ENCODE measurements at regions not wholly inside any gene's neighbourhood (a gene's known extent, or its start where the extent isn't known, plus 50 kb on each side); places are given as distances from the start of the nearest gene placed in this dataset.

- ChIA-PET CTCF (ENCODE audit: unreplicated experiment) (no interaction called here), POLR2A (interaction anchor here (0.6 kb wide), 1 partner anchor 161 kb away, joined by 4 read pairs; no protein-coding TSS in a partner anchor)
- no peaks in the 10 kb centered on the region for H3K9me3 ChIP-seq (ENCODE audit: low read length)
- H3K79me2 ChIP-seq (ENCODE audit: insufficient read depth, low read depth, low read length) = no peaks in the 10 kb centered on the region
- H3K9me2 ChIP-seq (ENCODE audit: insufficient read depth, low read length) = no peaks in the 10 kb centered on the region
- TF ChIP-seq, protein P1, sequence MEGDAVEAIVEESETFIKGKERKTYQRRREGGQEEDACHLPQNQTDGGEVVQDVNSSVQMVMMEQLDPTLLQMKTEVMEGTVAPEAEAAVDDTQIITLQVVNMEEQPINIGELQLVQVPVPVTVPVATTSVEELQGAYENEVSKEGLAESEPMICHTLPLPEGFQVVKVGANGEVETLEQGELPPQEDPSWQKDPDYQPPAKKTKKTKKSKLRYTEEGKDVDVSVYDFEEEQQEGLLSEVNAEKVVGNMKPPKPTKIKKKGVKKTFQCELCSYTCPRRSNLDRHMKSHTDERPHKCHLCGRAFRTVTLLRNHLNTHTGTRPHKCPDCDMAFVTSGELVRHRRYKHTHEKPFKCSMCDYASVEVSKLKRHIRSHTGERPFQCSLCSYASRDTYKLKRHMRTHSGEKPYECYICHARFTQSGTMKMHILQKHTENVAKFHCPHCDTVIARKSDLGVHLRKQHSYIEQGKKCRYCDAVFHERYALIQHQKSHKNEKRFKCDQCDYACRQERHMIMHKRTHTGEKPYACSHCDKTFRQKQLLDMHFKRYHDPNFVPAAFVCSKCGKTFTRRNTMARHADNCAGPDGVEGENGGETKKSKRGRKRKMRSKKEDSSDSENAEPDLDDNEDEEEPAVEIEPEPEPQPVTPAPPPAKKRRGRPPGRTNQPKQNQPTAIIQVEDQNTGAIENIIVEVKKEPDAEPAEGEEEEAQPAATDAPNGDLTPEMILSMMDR (conservative IDR thresholded peaks at IDR 0.05; ENCODE audit: low read length) = peak; percentile 35
- no peak for TF ChIP-seq EZH2phosphoT487 (IDR thresholded peaks at IDR 0.05; ENCODE audit: borderline replicate concordance, low read depth, low read length)
- no peaks in the 10 kb centered on the region for H3K4me1 ChIP-seq (ENCODE audit: insufficient read depth, low read length, poor library complexity, severe bottlenecking)
- H3K36me3 ChIP-seq (ENCODE audit: insufficient read depth, low read length) = no peaks in the 10 kb centered on the region
- no peaks in the 10 kb centered on the region for H4K20me1 ChIP-seq (ENCODE audit: insufficient read depth, low read length)
- no peak overlapping the region for H3K4me2 ChIP-seq (ENCODE audit: low read length)
- H2AFZ ChIP-seq (ENCODE audit: low read length) = no peak overlapping the region
- no peak for DNase-seq (ENCODE audit: low spot score)
- BruUV-seq (replicated peaks) = no TSS peak
- no peak overlapping the region for H3K4me3 ChIP-seq (ENCODE audit: low read depth, low read length, poor library complexity, severe bottlenecking)
- H3K27ac ChIP-seq (ENCODE audit: low read depth, low read length, poor library complexity, severe bottlenecking) = no peak overlapping the region
- intact Hi-C loops (cut with micrococcal nuclease; ENCODE audit: unreplicated experiment) = no loop called here
Observed at GRCh38 chr10:130422366-130423324, 286.5 kb downstream of the GLRX3 start.

- Histone ChIP-seq H3K79me2 (ENCODE audit: insufficient read depth, low read depth, low read length) (no peaks in the 10 kb centered on the region), H3K9me2 (ENCODE audit: insufficient read depth, low read length) (no peaks in the 10 kb centered on the region), H3K4me1 (ENCODE audit: insufficient read depth, low read length, poor library complexity, severe bottlenecking) (no peaks in the 10 kb centered on the region), H3K27ac (ENCODE audit: low read depth, low read length, poor library complexity, severe bottlenecking) (no peak overlapping the region), H3K4me3 (ENCODE audit: low read depth, low read length, poor library complexity, severe bottlenecking) (no peak overlapping the region), H3K9me3 (ENCODE audit: low read length) (no peaks in the 10 kb centered on the region), H4K20me1 (ENCODE audit: insufficient read depth, low read length) (no peaks in the 10 kb centered on the region), H3K4me2 (ENCODE audit: low read length) (no peak overlapping the region), H2AFZ (ENCODE audit: low read length) (no peak overlapping the region), H3K36me3 (ENCODE audit: insufficient read depth, low read length) (no peaks in the 10 kb centered on the region)
- intact Hi-C loops (cut with micrococcal nuclease; ENCODE audit: unreplicated experiment) = no loop called here
- ChIA-PET CTCF (ENCODE audit: unreplicated experiment) (no interaction called here), POLR2A (interaction anchor here (0.6 kb wide), 1 partner anchor 160 kb away, joined by 4 read pairs; no protein-coding TSS in a partner anchor)
- BruUV-seq (replicated peaks) = no TSS peak
- TF ChIP-seq, protein P1 (conservative IDR thresholded peaks at IDR 0.05; ENCODE audit: low read length) = no peak
- no peak for TF ChIP-seq EZH2phosphoT487 (IDR thresholded peaks at IDR 0.05; ENCODE audit: borderline replicate concordance, low read depth, low read length)
- no peak for DNase-seq (ENCODE audit: low spot score)
Observed at GRCh38 chr10:130423455-130424305, 287.5 kb downstream of the GLRX3 start.
